ENCODE measurements at regions not wholly inside any gene's neighbourhood (a gene's known extent, or its start where the extent isn't known, plus 50 kb on each side); places are given as distances from the start of the nearest gene placed in this dataset.

GRCh38 chr12:92079054-92079385 lies 66.6 kb downstream of the BTG1 start:
- POLR2A ChIA-PET, result interaction anchor here (1.5 kb wide), 1 partner anchor 67 kb away, joined by 7 read pairs; the partner anchor contains the start of gene BTG1
- no peak for TF ChIP-seq CTCF (IDR thresholded peaks at IDR 0.05; ENCODE audit: low read depth, low read length)
- H3K4me3 ChIP-seq (ENCODE audit: low read depth, low read length), result no peak overlapping the region
- CTCF ChIA-PET, result no interaction called here
- no peaks in the 10 kb centered on the region for H3K27me3 ChIP-seq (ENCODE audit: control insufficient read depth, insufficient read depth, low read length)
- no peak for DNase-seq (ENCODE audit: low read depth, low spot score)
- H3K27ac ChIP-seq (ENCODE audit: low read depth, low read length), result no peak overlapping the region
- no peaks in the 10 kb centered on the region for H3K9me3 ChIP-seq (ENCODE audit: control insufficient read depth, insufficient read depth, low read length)

GRCh38 chr12:92078167-92079053 lies 67.2 kb downstream of the BTG1 start:
- ChIA-PET POLR2A (interaction anchor here (1.0 to 1.5 kb wide), 2 partner anchors 59 to 67 kb away, joined by 3 to 7 read pairs; partner anchors contain the start of gene BTG1), CTCF (interaction anchor here (0.7 to 2.0 kb wide), 2 partner anchors 68 to 267 kb away, joined by 3 to 7 read pairs; no protein-coding TSS in a partner anchor)
- H3K4me3 ChIP-seq (ENCODE audit: low read depth, low read length), result no peak overlapping the region
- TF ChIP-seq CTCF (IDR thresholded peaks at IDR 0.05; ENCODE audit: low read depth, low read length), result no peak
- H3K9me3 ChIP-seq (ENCODE audit: control insufficient read depth, insufficient read depth, low read length), result no peaks in the 10 kb centered on the region
- peak overlapping the region; percentile 90 for H3K27ac ChIP-seq (ENCODE audit: low read depth, low read length)
- peak; percentile 82 for DNase-seq (ENCODE audit: low read depth, low spot score)
- H3K27me3 ChIP-seq (ENCODE audit: control insufficient read depth, insufficient read depth, low read length), result no peaks in the 10 kb centered on the region

- POLR2A ChIA-PET, result interaction anchor here (1.5 kb wide), 1 partner anchor 68 kb away, joined by 7 read pairs; the partner anchor contains the start of gene BTG1
- Histone ChIP-seq H3K27me3 (ENCODE audit: control insufficient read depth, insufficient read depth, low read length) (no peaks in the 10 kb centered on the region), H3K9me3 (ENCODE audit: control insufficient read depth, insufficient read depth, low read length) (no peaks in the 10 kb centered on the region), H3K4me3 (ENCODE audit: low read depth, low read length) (no peak overlapping the region), H3K27ac (ENCODE audit: low read depth, low read length) (peak overlapping the region; percentile 90)
- no peak for TF ChIP-seq CTCF (IDR thresholded peaks at IDR 0.05; ENCODE audit: low read depth, low read length)
- no peak for DNase-seq (ENCODE audit: low read depth, low spot score)
- CTCF ChIA-PET, result interaction anchor here (2.0 kb wide), 1 partner anchor 266 kb away, joined by 7 read pairs; no protein-coding TSS in a partner anchor
Observed at GRCh38 chr12:92077530-92077929, 68.1 kb downstream of the BTG1 start.

GRCh38 chr12:92076101-92076500 lies 69.5 kb downstream of the BTG1 start:
- peak overlapping the region; percentile 57 for H3K27ac ChIP-seq (ENCODE audit: low read depth, low read length)
- CTCF ChIA-PET, result interaction anchor here (0.8 to 1.4 kb wide), 3 partner anchors 9 to 694 kb away, joined by 3 to 5 read pairs (median 3); no protein-coding TSS in a partner anchor

More at GRCh38 chr12:92076101-92076500, 69.5 kb downstream of the BTG1 start:
- no peak for DNase-seq (ENCODE audit: low read depth, low spot score)
- POLR2A ChIA-PET, result interaction anchor here (1.0 to 2.1 kb wide), 6 partner anchors 9 to 118 kb away, joined by 4 to 28 read pairs (median 5); partner anchors contain the start of gene BTG1
- H3K4me3 ChIP-seq (ENCODE audit: low read depth, low read length), result no peak overlapping the region
- H3K27me3 ChIP-seq (ENCODE audit: control insufficient read depth, insufficient read depth, low read length), result no peaks in the 10 kb centered on the region
- no peaks in the 10 kb centered on the region for H3K9me3 ChIP-seq (ENCODE audit: control insufficient read depth, insufficient read depth, low read length)
- TF ChIP-seq CTCF (IDR thresholded peaks at IDR 0.05; ENCODE audit: low read depth, low read length), result no peak

Measured in AG04450 (cell line).